H9 (cell line): ENCODE measurements at regions not wholly inside any gene's neighbourhood (a gene's known extent, or its start where the extent isn't known, plus 50 kb on each side); places are given as distances from the start of the nearest gene placed in this dataset.

Source experiments
- DNase-seq: peaks from one replicate; pipeline ENCODE4 v3.0.0-alpha.2; 2017
- H2AFZ ChIP-seq: one replicate; pipeline ENCODE4 v1.6.1; 2013; ENCODE audit warnings: mild to moderate bottlenecking, low read length, control low read depth, moderate library complexity
- H2AK5ac ChIP-seq: 2 replicates; pipeline ENCODE4 v1.6.1; 2013; ENCODE audit warnings: low read length, control low read depth, mixed read lengths; ENCODE audit not compliant: insufficient read length
- H2BK120ac ChIP-seq: one replicate; pipeline ENCODE4 v1.6.1; 2013; ENCODE audit warnings: low read depth, mild to moderate bottlenecking, low read length, control low read depth, inconsistent platforms; ENCODE audit not compliant: poor library complexity, severe bottlenecking
- H2BK12ac ChIP-seq: 2 replicates; pipeline ENCODE4 v1.6.1; 2013; ENCODE audit warnings: low read length, control low read depth, mixed read lengths, low read depth; ENCODE audit not compliant: insufficient read length
- H2BK15ac ChIP-seq: 2 replicates; pipeline ENCODE4 v1.6.1; 2013; ENCODE audit warnings: low read depth, low read length, control low read depth
- H2BK20ac ChIP-seq: one replicate; pipeline ENCODE4 v1.6.1; 2013; ENCODE audit warnings: low read depth, mild to moderate bottlenecking, low read length, control low read depth, inconsistent platforms; ENCODE audit not compliant: poor library complexity, severe bottlenecking
- H2BK5ac ChIP-seq: 2 replicates; pipeline ENCODE4 v1.6.1; 2013; ENCODE audit warnings: low read length, control low read depth, mixed read lengths; ENCODE audit not compliant: insufficient read length
- H3K14ac ChIP-seq: 2 replicates; pipeline ENCODE4 v1.6.1; 2013; ENCODE audit warnings: low read length, control low read depth; ENCODE audit not compliant: insufficient read depth
- H3K18ac ChIP-seq: 2 replicates; pipeline ENCODE4 v1.6.1; 2013; ENCODE audit warnings: low read depth, mild to moderate bottlenecking, mixed read lengths, low read length, control low read depth; ENCODE audit not compliant: insufficient read length
- H3K23ac ChIP-seq: 2 replicates; pipeline ENCODE4 v1.6.1; 2013; ENCODE audit warnings: low read length, control low read depth, mixed read lengths, low read depth; ENCODE audit not compliant: insufficient read length
- H3K23me2 ChIP-seq: 2 replicates; pipeline ENCODE4 v1.6.1; 2013; ENCODE audit warnings: low read depth, mild to moderate bottlenecking, mixed read lengths, low read length, control low read depth; ENCODE audit not compliant: insufficient read length, poor library complexity, severe bottlenecking
- H3K27ac ChIP-seq: 2 replicates; pipeline ENCODE4 v1.5.1; 2013; ENCODE audit warnings: low read length, control low read depth, mixed read lengths, low read depth; ENCODE audit not compliant: insufficient read length
- H3K27me3 ChIP-seq: 2 replicates; pipeline ENCODE4 v1.6.1; 2013; ENCODE audit warnings: low read length, control low read depth, inconsistent platforms; ENCODE audit not compliant: insufficient read depth
- H3K4ac ChIP-seq: 2 replicates; pipeline ENCODE4 v1.6.1; 2013; ENCODE audit warnings: low read depth, mild to moderate bottlenecking, control low read depth, inconsistent platforms, low read length, moderate library complexity
- H3K4me1 ChIP-seq: 2 replicates; pipeline ENCODE4 v1.6.1; 2013; ENCODE audit warnings: low read length, control low read depth, inconsistent platforms; ENCODE audit not compliant: insufficient read depth
- H3K4me2 ChIP-seq: 2 replicates; pipeline ENCODE4 v1.6.1; 2013; ENCODE audit warnings: low read length, control low read depth, mixed read lengths; ENCODE audit not compliant: insufficient read length, insufficient read depth
- H3K56ac ChIP-seq: 2 replicates; pipeline ENCODE4 v1.6.1; 2013; ENCODE audit warnings: low read depth, mild to moderate bottlenecking, mixed read lengths, low read length, control low read depth; ENCODE audit not compliant: insufficient read length
- H3K79me1 ChIP-seq: 2 replicates; pipeline ENCODE4 v1.6.1; 2013; ENCODE audit warnings: low read depth, mild to moderate bottlenecking, moderate library complexity, low read length, control low read depth, inconsistent platforms; ENCODE audit not compliant: insufficient read depth, poor library complexity, severe bottlenecking
- H3K79me2 ChIP-seq: 2 replicates; pipeline ENCODE4 v1.6.1; 2013; ENCODE audit warnings: low read length, control low read depth, inconsistent platforms; ENCODE audit not compliant: insufficient read depth
- H3K9ac ChIP-seq: 2 replicates; pipeline ENCODE4 v1.6.1; 2013; ENCODE audit warnings: low read length, control low read depth, mixed read lengths; ENCODE audit not compliant: insufficient read length; ENCODE audit errors: extremely low read depth
- H3K9me3 ChIP-seq: one replicate; pipeline ENCODE4 v1.6.1; 2013; ENCODE audit warnings: low read depth, low read length, inconsistent platforms; ENCODE audit not compliant: control insufficient read depth
- H3T11ph ChIP-seq: one replicate; pipeline ENCODE4 v1.6.1; 2013; ENCODE audit warnings: mild to moderate bottlenecking, low read length, control low read depth, inconsistent platforms
- H4K20me1 ChIP-seq: one replicate; pipeline ENCODE4 v1.6.1; 2013; ENCODE audit not compliant: control insufficient read depth, insufficient read length, insufficient read depth
- H4K5ac ChIP-seq: 2 replicates; pipeline ENCODE4 v1.6.1; 2013; ENCODE audit warnings: low read depth, mild to moderate bottlenecking, mixed read lengths, low read length, control low read depth; ENCODE audit not compliant: insufficient read length
- H4K8ac ChIP-seq: replicated peaks from 2 replicates; pipeline ENCODE4 v1.6.1; 2013; ENCODE audit warnings: low read length, control low read depth, mixed read lengths, low read depth; ENCODE audit not compliant: insufficient read length
- H4K91ac ChIP-seq: 2 replicates; pipeline ENCODE4 v1.6.1; 2013; ENCODE audit warnings: low read depth, mild to moderate bottlenecking, moderate library complexity, mixed read lengths, low read length, control low read depth; ENCODE audit not compliant: insufficient read length
- H3K27ac Mint-ChIP-seq, 3 experiments: 2 replicates in 2 of 3; 3 replicates in 1 of 3; pipeline ENCODE4 v1.8.0; 2020 to 2021; ENCODE audit warnings: mixed read lengths in 3 of 3, mild to moderate bottlenecking in 1 of 3, moderate library complexity in 1 of 3
- H3K27me3 Mint-ChIP-seq: 2 replicates; pipeline ENCODE4 v1.8.0; 2021; ENCODE audit warnings: low read depth, mild to moderate bottlenecking, moderate library complexity, mixed read lengths
- H3K36me3 Mint-ChIP-seq, 3 experiments: 2 replicates in 2 of 3; 3 replicates in 1 of 3; pipeline ENCODE4 v1.8.0; 2020 to 2021; ENCODE audit warnings: low read depth in 3 of 3, mixed read lengths in 3 of 3; ENCODE audit not compliant: insufficient read depth in 1 of 3
- H3K4me1 Mint-ChIP-seq, 2 experiments: 2 replicates each; pipeline ENCODE4 v1.8.0; 2020; ENCODE audit warnings: mixed read lengths in 2 of 2
- H3K4me3 Mint-ChIP-seq, 2 experiments: 2 replicates in 1 of 2; 3 replicates in 1 of 2; pipeline ENCODE4 v1.8.0; 2020 to 2021; ENCODE audit warnings: mild to moderate bottlenecking in 2 of 2, mixed read lengths in 2 of 2, moderate library complexity in 1 of 2
- H3K9me3 Mint-ChIP-seq, 2 experiments: 2 replicates in 1 of 2; 3 replicates in 1 of 2; pipeline ENCODE4 v1.8.0; 2020; ENCODE audit warnings: mild to moderate bottlenecking in 2 of 2, mixed read lengths in 2 of 2, moderate library complexity in 1 of 2
- WGBS: extraction: QIAGEN DNeasy Blood & Tissue Kit; methylation state at CpG from one replicate; pipeline ENCODE4 v1.1.7; 2013; ENCODE audit warnings: missing lambda C conversion rate, low lambda C conversion rate, mixed read lengths; ENCODE audit not compliant: insufficient read length; ENCODE audit errors: extremely low coverage; 5-methylcytosine and 5-hydroxymethylcytosine counted together
- TF ChIP-seq, protein P1 (sequence below): fragments of 200-600 bp; sonication (generic); conservative IDR thresholded peaks from 3 replicates; pipeline ENCODE4 v1.8.0; 2021; ENCODE audit warnings: antibody characterized with exemption, mild to moderate bottlenecking

- Histone ChIP-seq H4K20me1 (no peaks in the 10 kb centered on the region), H3K9me3 (peaks cover 8% of the 10 kb centered on the region), H2AK5ac (no peak overlapping the region), H3K4me2 (no peak overlapping the region), H3K14ac (no peak overlapping the region), H3K4ac (no peak overlapping the region), H3K23ac (no peak overlapping the region), H3K9ac (no peak overlapping the region), H2BK15ac (no peak overlapping the region), H4K8ac (no peak overlapping the region), H2BK5ac (no peak overlapping the region), H3T11ph (no peak overlapping the region), H3K4me1 (no peaks in the 10 kb centered on the region), H2BK120ac (no peak overlapping the region), H3K18ac (no peak overlapping the region), H2AFZ (no peak overlapping the region), H2BK20ac (no peak overlapping the region), H3K79me1 (no peaks in the 10 kb centered on the region), H4K5ac (no peak overlapping the region), H3K56ac (no peak overlapping the region), H2BK12ac (no peak overlapping the region), H3K27ac (no peak overlapping the region), H3K27me3 (no peaks in the 10 kb centered on the region), H3K23me2 (no peaks in the 10 kb centered on the region), H3K79me2 (no peaks in the 10 kb centered on the region), H4K91ac (no peak overlapping the region)
- TF ChIP-seq, protein P1, sequence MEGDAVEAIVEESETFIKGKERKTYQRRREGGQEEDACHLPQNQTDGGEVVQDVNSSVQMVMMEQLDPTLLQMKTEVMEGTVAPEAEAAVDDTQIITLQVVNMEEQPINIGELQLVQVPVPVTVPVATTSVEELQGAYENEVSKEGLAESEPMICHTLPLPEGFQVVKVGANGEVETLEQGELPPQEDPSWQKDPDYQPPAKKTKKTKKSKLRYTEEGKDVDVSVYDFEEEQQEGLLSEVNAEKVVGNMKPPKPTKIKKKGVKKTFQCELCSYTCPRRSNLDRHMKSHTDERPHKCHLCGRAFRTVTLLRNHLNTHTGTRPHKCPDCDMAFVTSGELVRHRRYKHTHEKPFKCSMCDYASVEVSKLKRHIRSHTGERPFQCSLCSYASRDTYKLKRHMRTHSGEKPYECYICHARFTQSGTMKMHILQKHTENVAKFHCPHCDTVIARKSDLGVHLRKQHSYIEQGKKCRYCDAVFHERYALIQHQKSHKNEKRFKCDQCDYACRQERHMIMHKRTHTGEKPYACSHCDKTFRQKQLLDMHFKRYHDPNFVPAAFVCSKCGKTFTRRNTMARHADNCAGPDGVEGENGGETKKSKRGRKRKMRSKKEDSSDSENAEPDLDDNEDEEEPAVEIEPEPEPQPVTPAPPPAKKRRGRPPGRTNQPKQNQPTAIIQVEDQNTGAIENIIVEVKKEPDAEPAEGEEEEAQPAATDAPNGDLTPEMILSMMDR = no peak
- Mint-ChIP-seq H3K36me3 (peaks cover 9 to 16% (median 13%) of the 10 kb centered on the region in 3 experiments), H3K4me1 (peaks cover 13 to 20% of the 10 kb centered on the region in 2 experiments), H3K27me3 (peaks cover 1% of the 10 kb centered on the region; the same call in 1 of the 2 replicates), H3K4me3 (no peak overlapping the region), H3K27ac (no peak overlapping the region), H3K9me3 (peaks cover 14% of the 10 kb centered on the region in 2 experiments)
- no CpG with 5 or more reads among the region's 1 CpG for WGBS
- DNase-seq = no peak
Observed at GRCh38 chr4:185969657-185970056, 99.3 kb upstream of the TLR3 start.
